Stimulated activated CD4-positive, alpha-beta T cell treated with anti-CD3 and anti-CD28 coated beads, TNF-alpha, amount 100 ng/mL, for 48 hours (primary cell): ENCODE measurements at regions not wholly inside any gene's neighbourhood (a gene's known extent, or its start where the extent isn't known, plus 50 kb on each side); places are given as distances from the start of the nearest gene placed in this dataset.
A peak's percentile ranks its signal among the peaks of the same experiment; 100 is the strongest.
"Not testable (repeated sequence)": the region's sequence is repeated elsewhere in the genome, so short reads cannot be mapped to it uniquely, and the experiment has no call there.

Source experiments
- DNase-seq, 3 donors: peaks; one replicate each; pipeline ENCODE4 v3.0.0-alpha.2; 2020; ENCODE audit warnings: low read depth in 3 of 3

DNA sequence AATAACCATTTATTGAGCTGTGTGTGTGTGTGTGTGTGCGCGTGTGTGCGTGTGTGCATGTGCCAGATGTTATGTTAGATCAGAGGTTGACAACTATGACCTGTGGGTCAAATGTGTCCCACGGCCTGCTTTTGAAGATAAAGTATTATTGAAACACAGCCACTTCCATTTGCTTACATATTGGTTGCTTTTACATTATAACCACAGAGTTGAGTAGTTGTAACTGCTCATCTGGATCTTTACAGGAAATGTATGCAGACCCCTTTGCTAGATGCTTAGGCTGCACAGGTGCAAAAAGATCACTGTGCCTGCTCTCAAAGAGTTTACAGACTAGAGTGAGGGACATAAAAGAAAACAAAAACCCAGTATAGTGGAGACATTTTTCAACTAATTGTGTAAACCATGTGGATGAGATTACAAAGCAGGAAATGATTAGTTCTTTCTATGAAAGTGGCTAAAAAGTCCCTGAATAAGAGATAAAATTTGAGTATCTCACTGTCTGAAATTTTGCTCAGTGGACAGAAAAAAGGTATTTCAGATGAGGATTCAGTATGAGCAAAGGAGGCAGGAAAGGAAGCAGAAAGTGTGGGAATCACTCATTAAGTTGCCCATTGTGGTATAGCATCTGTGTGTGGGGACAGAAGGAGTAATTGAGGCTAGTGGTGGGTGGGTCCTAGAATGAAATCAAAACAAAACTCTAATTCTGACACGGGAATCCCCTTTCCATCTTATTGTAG, 188.4 kb downstream of the PAH start:
- no peak for DNase-seq

DNA sequence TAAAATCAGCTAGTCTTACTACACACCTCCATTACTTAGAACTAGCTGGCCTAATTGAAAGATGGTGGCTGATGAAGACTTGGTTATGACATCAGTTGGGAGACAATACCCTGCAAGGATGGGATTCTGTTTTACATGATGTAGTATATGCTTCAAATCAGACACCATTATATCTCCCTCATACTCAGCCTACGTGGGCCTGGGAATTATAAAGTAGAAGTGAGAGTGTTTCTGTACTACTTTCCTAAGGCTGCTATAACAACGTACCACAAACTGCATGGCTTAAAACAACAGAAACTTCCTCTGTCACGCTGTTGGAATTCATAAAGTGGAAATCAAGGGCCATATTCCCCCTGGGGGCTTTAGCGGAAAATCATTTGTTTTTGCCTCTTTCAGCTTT, 190.4 kb downstream of the PAH start:
- DNase-seq = no peak

GRCh38 chr12:102722147-102722546, 194.9 kb downstream of the PAH start:
- no peak for DNase-seq

- no peak for DNase-seq
Measured at GRCh38 chr12:102708108-102708507, 208.9 kb downstream of the PAH start.

DNA sequence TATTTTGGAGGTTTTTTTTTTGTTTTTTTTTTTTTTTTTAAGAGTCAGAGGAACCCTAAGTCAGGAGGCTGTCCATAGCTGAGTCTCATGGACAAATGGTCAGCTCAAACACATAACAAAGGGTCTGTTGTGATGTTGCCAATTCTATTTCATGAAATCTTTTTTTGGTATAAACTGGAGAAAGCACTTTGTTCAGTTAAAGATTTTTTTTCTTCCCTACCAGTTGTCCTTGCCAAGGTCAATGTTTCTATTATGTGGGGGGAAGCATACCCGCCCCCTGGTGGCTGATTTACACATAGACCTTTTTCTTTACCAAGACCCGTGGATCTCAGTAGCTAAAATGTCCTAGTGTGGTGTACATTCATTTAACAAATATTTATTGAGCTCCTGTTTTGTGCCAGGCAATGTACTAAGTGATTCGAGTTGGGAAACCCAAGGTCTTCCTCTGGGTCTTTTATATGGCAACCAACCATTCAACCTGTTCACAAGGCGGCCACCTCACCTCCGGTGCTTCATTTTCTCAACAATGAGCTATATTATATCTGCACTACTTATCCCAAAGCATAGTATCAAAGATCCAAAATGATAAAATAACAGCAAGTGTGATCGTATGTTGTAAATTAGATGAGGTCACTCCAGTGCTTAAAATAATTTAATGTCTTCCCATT, 214.5 kb downstream of the PAH start:
- DNase-seq = peak in 2 of 3 donors; percentile 8 to 9

GRCh38 chr12:102696045-102696444, 215.7 kb upstream of the IGF1 start:
- DNase-seq = no peak

- DNase-seq = no peak
Measured at GRCh38 chr12:102694903-102695302, 214.5 kb upstream of the IGF1 start.

GRCh38 chr12:102691773-102692555, 211.6 kb upstream of the IGF1 start:
- no peak for DNase-seq

DNA sequence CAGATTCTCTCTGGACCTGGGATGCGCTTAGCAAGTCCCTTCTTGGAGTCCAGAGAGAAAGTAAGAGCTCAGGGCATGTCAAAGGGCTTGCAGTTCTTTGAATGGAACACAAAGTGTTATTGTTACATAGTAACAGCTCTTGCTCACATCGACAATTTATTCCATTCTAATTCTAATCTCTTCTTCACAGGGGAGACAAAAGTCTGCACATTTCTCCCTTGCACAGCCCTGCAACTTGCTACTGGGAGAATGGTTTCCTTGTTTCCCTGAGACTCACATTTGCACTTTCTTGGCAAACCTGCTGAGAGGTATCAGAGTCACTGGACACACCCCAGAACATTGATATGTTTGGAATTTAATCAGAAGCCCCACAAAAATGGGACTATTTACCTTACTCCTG, 209.9 kb upstream of the IGF1 start:
- no peak for DNase-seq

DNA sequence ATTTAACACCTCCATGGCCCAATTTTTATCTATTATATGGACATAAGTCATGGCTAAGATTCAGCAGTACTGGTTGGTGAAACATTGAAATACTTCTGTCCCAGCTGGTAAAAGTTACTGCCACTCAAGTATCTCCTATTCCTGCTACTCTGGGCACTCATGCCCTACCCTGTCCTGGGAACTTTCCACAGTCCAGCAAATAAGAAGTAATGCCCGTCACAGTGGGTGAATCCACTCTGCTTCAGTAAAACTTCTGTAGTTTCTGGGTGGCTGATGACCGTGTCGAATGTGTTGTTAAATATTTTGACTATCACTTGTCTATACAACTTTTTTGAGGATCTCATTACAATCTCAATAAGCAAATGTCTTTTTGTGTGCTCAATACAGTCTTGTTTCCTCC, 209.3 kb upstream of the IGF1 start:
- no peak for DNase-seq

- no peak for DNase-seq
Measured at GRCh38 chr12:102687523-102687922, 207.2 kb upstream of the IGF1 start.

- no peak for DNase-seq
Measured at GRCh38 chr12:102685841-102686240, 205.5 kb upstream of the IGF1 start.

GRCh38 chr12:102685172-102685571, 204.8 kb upstream of the IGF1 start:
- DNase-seq = no peak

GRCh38 chr12:102682366-102683289, 202.3 kb upstream of the IGF1 start:
- no peak for DNase-seq

- DNase-seq = no peak
Measured at GRCh38 chr12:102681747-102682146, 201.4 kb upstream of the IGF1 start.

DNA sequence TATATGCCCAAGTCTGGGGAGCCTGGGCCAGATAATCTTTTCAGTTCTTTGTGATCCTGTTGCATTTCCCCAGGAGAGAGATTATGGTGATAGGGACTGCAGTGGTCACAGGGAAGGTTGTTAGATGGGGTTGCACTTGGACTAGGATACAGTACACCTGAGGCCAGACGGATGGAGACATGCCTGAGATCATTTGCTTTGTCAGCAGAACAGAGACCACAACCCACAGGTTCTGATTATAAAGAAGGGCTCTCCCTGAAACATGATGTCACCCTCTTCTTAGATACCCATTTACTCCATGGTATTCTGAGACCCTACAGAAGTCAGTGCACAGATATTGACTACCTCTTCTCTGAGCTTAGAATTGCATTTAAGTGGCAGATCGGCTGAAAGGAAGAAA, 200.9 kb upstream of the IGF1 start:
- no peak for DNase-seq

- no peak for DNase-seq
Measured at GRCh38 chr12:102680304-102680703, 199.9 kb upstream of the IGF1 start.

DNA sequence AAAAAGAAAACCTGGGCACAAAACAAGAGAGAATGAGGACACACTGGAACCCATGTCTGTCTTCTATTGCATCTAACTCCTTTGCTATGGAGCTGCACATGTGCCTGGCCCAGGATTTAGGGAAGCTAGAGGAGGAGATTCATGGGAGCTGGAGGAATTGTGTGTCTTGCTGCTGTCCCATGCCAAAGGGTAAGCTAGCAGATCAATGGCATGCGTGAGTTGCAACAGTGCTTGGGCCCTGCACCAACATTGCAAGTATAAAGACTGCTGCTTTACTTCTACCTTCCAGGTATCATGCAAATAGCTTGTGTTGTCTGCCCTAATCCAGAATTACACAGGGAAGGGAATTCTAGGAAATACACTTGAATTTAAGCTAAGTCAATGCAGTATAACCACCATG, 196.4 kb upstream of the IGF1 start:
- no peak for DNase-seq

DNA sequence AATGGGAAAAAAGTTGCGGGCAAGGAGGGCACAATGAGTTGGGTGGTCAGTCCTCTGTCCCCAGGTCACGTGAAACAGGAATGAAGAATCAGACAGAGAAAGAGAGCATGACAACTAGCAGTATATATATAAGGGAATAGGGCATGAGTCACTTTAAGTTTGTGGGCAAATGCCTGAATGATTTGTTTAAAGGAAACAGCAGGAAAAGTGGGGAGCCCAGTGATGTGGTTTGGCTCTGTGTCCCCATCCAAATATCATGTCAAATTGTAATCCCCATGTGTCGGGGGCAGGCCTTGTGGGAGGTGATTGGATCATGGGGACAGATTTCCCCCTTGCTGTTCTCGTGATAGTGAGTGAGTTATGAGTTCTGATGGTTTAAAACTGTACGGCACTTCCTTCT, 195.3 kb upstream of the IGF1 start:
- DNase-seq = no peak

DNA sequence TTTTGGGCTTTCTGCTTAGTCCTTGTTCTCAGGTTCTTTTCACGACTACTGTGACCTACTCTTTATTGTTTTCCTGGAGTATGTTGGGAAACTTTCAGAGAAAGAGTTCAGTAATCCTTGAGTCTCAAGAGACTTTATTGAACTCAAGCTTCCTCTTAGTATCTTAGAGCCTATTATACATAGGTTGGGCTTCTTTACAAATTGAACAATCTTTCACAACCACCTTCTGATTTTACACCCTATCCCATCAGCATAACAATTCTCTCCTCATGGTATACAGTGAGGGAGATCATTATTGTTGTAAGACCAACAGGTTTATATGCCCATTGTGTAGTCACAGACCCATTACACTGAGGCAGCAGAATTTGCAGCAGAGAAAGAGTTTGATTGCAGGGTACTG, 193.2 kb upstream of the IGF1 start:
- DNase-seq = no peak

DNA sequence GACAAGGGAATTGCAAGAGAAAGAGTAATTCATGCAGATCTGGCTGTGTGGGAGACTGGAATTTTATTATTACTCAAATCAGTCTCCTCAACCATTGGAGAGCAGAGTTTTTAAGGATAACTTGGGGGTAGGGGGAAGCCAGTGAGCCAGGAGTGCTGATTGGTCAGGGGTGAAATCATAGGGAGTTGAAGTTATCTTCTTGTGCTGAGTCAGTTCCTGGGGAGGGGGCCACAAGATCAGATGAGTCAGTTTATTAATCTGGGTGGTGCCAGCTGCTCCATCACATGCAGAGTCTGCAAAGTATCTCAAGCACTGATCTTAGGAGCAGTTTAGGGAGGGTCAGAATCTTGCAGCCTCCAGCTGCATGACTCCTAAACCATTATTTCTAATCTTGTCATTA, 191.8 kb upstream of the IGF1 start:
- not testable (repeated sequence) for DNase-seq

- no peak for DNase-seq
Measured at GRCh38 chr12:102669056-102669455, 188.7 kb upstream of the IGF1 start.
